A549 (cell line): ENCODE measurements at regions not wholly inside any gene's neighbourhood (a gene's known extent, or its start where the extent isn't known, plus 50 kb on each side); places are given as distances from the start of the nearest gene placed in this dataset.
"Not testable (repeated sequence)": the region's sequence is repeated elsewhere in the genome, so short reads cannot be mapped to it uniquely, and the experiment has no call there.

ENCODE experiments used
- BHLHE40 ChIP-seq: IDR thresholded peaks from 2 replicates; pipeline ENCODE4 v1.6.1; 2012; ENCODE audit warnings: low read depth, low read length, inconsistent platforms
- CHD2 ChIP-seq: fragments of 150-350 bp; IDR thresholded peaks from 2 replicates; pipeline ENCODE4 v1.6.1; 2014; ENCODE audit warnings: low read length; ENCODE audit not compliant: partially characterized antibody
- CHD4 ChIP-seq: fragments of 200-600 bp; sonication (generic); IDR thresholded peaks from 2 replicates; pipeline ENCODE4 v1.6.1; 2016; ENCODE audit warnings: antibody characterized with exemption, mild to moderate bottlenecking, borderline replicate concordance
- CTCF ChIP-seq: fragments of >200 bp; sonication (Bioruptor Twin); formaldehyde crosslinking; IDR thresholded peaks from 3 replicates; pipeline ENCODE4 v1.5.1; 2016
- JUN ChIP-seq, 2 experiments: fragments of >200 bp; sonication (Bioruptor Twin); formaldehyde crosslinking; IDR thresholded peaks; 2 replicates in 1 of 2; 3 replicates in 1 of 2; pipeline ENCODE4 v1.6.1; 2016 to 2017
- MYC ChIP-seq: IDR thresholded peaks from 2 replicates; pipeline ENCODE4 v1.6.1; 2012; ENCODE audit warnings: mild to moderate bottlenecking, inconsistent platforms, low read length, improper control_type of control experiment, borderline replicate concordance
- NFE2L2 ChIP-seq: fragments of 150-350 bp; conservative IDR thresholded peaks from 2 replicates; pipeline ENCODE4 v1.6.1; 2014; ENCODE audit warnings: low read length
- PHF8 ChIP-seq: fragments of 200-600 bp; sonication (generic); IDR thresholded peaks from 2 replicates; pipeline ENCODE4 v1.6.1; 2016; ENCODE audit warnings: low read depth, mild to moderate bottlenecking, antibody characterized with exemption, moderate library complexity, borderline replicate concordance
- POLR2A ChIP-seq: IDR thresholded peaks from 2 replicates; pipeline ENCODE4 v1.6.1; 2012; ENCODE audit warnings: mild to moderate bottlenecking, low read length
- SMC3 ChIP-seq: fragments of >200 bp; sonication (Bioruptor Twin); formaldehyde crosslinking; IDR thresholded peaks from 3 replicates; pipeline ENCODE4 v1.6.1; 2018; ENCODE audit warnings: inconsistent platforms
- USF2 ChIP-seq: fragments of 450-650 bp; IDR thresholded peaks from 2 replicates; pipeline ENCODE4 v1.6.1; 2014; ENCODE audit warnings: antibody characterized with exemption
- ZSCAN20 ChIP-seq: fragments of 250-450 bp; sonication (Bioruptor Pico); IDR thresholded peaks from 2 replicates; pipeline ENCODE4 v1.8.0; 2022; ENCODE audit warnings: mild to moderate bottlenecking, moderate library complexity

DNA sequence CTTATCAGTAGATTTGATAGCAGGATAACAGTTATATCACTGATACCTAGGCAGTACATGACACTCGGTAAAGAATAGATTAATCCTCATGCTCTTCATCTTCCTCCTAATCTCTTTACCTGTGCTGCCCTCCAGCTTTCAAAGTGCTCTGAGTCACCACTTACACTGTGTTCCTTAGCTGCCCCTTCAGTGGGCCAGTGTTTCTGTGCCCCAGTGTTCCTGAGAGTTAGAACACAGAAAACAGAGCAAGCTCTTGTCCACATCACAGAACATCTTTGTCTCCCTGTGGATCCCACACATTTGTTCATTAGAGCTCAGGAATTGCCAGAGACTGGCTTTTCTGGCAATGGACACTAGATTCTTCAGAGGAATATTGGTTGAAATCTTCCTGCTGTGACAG, 51.1 kb upstream of the XKR3 start:
- TF ChIP-seq MYC; ZSCAN20 (CRISPR knock-in tag); CTCF; BHLHE40; PHF8; USF2; CHD2; NFE2L2; SMC3; JUN (IDR thresholded peaks at IDR 0.05); CHD4; POLR2A: not testable (repeated sequence)
